Endothelial cell of umbilical vein (primary cell): ENCODE measurements at regions not wholly inside any gene's neighbourhood (a gene's known extent, or its start where the extent isn't known, plus 50 kb on each side); places are given as distances from the start of the nearest gene placed in this dataset.

ENCODE experiments used
- BruUV-seq: library from RNA; stranded (reverse); fragments of 400-500 nt; replicated peaks from 2 replicates; lab custom pipeline; 2021; lab: Mats Ljungman, UMichigan
- CTCF ChIA-PET: fragments of 300-600, 350-600 bp; sonication (Branson Sonifier 250); formaldehyde crosslinking; loops from one replicate; lab custom pipeline; 2021; ENCODE audit warnings: antibody characterized with exemption, inconsistent platforms; lab: Charles Lee
- POLR2A ChIA-PET: fragments of 300-600, 350-600 bp; sonication (Branson Sonifier 250); formaldehyde crosslinking; loops from one replicate; lab custom pipeline; 2021; ENCODE audit warnings: antibody characterized with exemption, inconsistent platforms; lab: Charles Lee
- DNase-seq: peaks from one replicate; pipeline ENCODE4 v3.0.0-alpha.2; 2011; ENCODE audit warnings: low read depth, low spot score
- FAIRE-seq: peaks from 2 replicates; lab custom pipeline; 2011; peaks lifted over from hg19 to GRCh38; lab: Jason Lieb, UNC
- H2AFZ ChIP-seq: 2 replicates; pipeline ENCODE4 v1.6.0; 2012; ENCODE audit warnings: low read depth, low read length, control low read depth, inconsistent platforms
- H3K27ac ChIP-seq: 2 replicates; pipeline ENCODE4 v1.5.1; 2011; ENCODE audit warnings: low read depth, mild to moderate bottlenecking, control low read depth, low read length, moderate library complexity; ENCODE audit not compliant: insufficient read depth
- H3K27me3 ChIP-seq, 2 experiments: 2 replicates each; pipeline versions ENCODE4 v1.6.0 to v1.6.1; 2011; ENCODE audit warnings: low read length in 2 of 2, mixed read lengths in 1 of 2; ENCODE audit not compliant: control insufficient read depth in 2 of 2, insufficient read depth in 2 of 2
- H3K36me3 ChIP-seq, 2 experiments: 2 replicates in 1 of 2; 3 replicates in 1 of 2; pipeline ENCODE4 v1.5.1; 2011; ENCODE audit warnings: low read length in 2 of 2, mild to moderate bottlenecking in 1 of 2, moderate library complexity in 1 of 2; ENCODE audit not compliant: control insufficient read depth in 2 of 2, insufficient read depth in 2 of 2; ENCODE audit errors: extremely low read depth in 1 of 2
- H3K4me1 ChIP-seq: 3 replicates; pipeline ENCODE4 v1.5.1; 2011; ENCODE audit warnings: mild to moderate bottlenecking, low read length; ENCODE audit not compliant: control insufficient read depth, insufficient read depth; ENCODE audit errors: extremely low read depth
- H3K4me2 ChIP-seq: 2 replicates; pipeline ENCODE4 v1.6.1; 2011; ENCODE audit warnings: low read length, control low read depth, mixed read lengths; ENCODE audit not compliant: insufficient read depth
- H3K4me3 ChIP-seq, 3 experiments: fragments of 200-600 bp in 1 of 3; sonication (generic), shearing (Covaris generic) in 1 of 3; replicated peaks in 1 of 3; 2 replicates each; pipeline ENCODE4 v1.5.1; 2011 to 2016; ENCODE audit warnings: control low read depth in 3 of 3, low read length in 3 of 3, mild to moderate bottlenecking in 2 of 3, inconsistent platforms in 1 of 3, low read depth in 1 of 3, moderate library complexity in 1 of 3; ENCODE audit not compliant: insufficient read depth in 1 of 3
- H3K79me2 ChIP-seq: 2 replicates; pipeline ENCODE4 v1.6.0; 2012; ENCODE audit warnings: low read length, inconsistent platforms; ENCODE audit not compliant: control insufficient read depth, insufficient read depth
- H3K9ac ChIP-seq: replicated peaks from 2 replicates; pipeline ENCODE3; 2011; ENCODE audit warnings: low read length, control low read depth; ENCODE audit not compliant: insufficient read depth; ENCODE audit errors: extremely low read depth
- H3K9me1 ChIP-seq: replicated peaks from 3 replicates; pipeline ENCODE4 v1.6.0; 2011; ENCODE audit warnings: mild to moderate bottlenecking, low read length; ENCODE audit not compliant: control insufficient read depth, insufficient read depth; ENCODE audit errors: extremely low read depth
- H3K9me3 ChIP-seq: replicated peaks from 2 replicates; pipeline ENCODE4 v1.5.1; 2012; ENCODE audit warnings: low read length, inconsistent platforms; ENCODE audit not compliant: control insufficient read depth, insufficient read depth
- H4K20me1 ChIP-seq: replicated peaks from 2 replicates; pipeline ENCODE3; 2011; ENCODE audit warnings: mild to moderate bottlenecking, low read length; ENCODE audit not compliant: control insufficient read depth, insufficient read depth; ENCODE audit errors: extremely low read depth
- EZH2 ChIP-seq: IDR thresholded peaks from 2 replicates; pipeline ENCODE4 v1.6.1; 2012; ENCODE audit warnings: borderline replicate concordance, low read depth, mild to moderate bottlenecking, moderate library complexity, low read length, inconsistent platforms; ENCODE audit not compliant: severe bottlenecking
- FOS ChIP-seq: IDR thresholded peaks from 2 replicates; pipeline ENCODE4 v1.6.1; 2011; ENCODE audit warnings: mild to moderate bottlenecking, low read length, moderate library complexity, borderline replicate concordance; ENCODE audit not compliant: insufficient read depth
- GATA2 ChIP-seq: IDR thresholded peaks from 2 replicates; pipeline ENCODE4 v1.7.0; 2011; ENCODE audit warnings: low read depth, mild to moderate bottlenecking, moderate library complexity, mixed read lengths, low read length; ENCODE audit not compliant: insufficient read length, insufficient read depth
- JUN ChIP-seq: IDR thresholded peaks from 2 replicates; pipeline ENCODE4 v1.6.1; 2011; ENCODE audit warnings: borderline replicate concordance, low read depth; ENCODE audit not compliant: insufficient read length, insufficient read depth
- MAX ChIP-seq: IDR thresholded peaks from 2 replicates; pipeline ENCODE4 v1.6.1; 2011; ENCODE audit not compliant: insufficient read depth, insufficient read length
- MYC ChIP-seq: IDR thresholded peaks from one replicate; pipeline ENCODE4 v1.6.1; 2011; ENCODE audit warnings: mild to moderate bottlenecking, low read depth, low read length
- POLR2A ChIP-seq: IDR thresholded peaks from 2 replicates; pipeline ENCODE4 v1.6.1; 2012; ENCODE audit warnings: low read depth, mild to moderate bottlenecking, control low read depth, low read length
- POLR2AphosphoS5 ChIP-seq: IDR thresholded peaks from 2 replicates; pipeline ENCODE4 v1.6.1; 2012; ENCODE audit warnings: low read depth, mild to moderate bottlenecking, control low read depth, low read length, moderate library complexity; ENCODE audit not compliant: insufficient read depth
- dilution Hi-C: fragments of 300-500 bp; cut with MboI; formaldehyde crosslinking; loops from one replicate; pipeline ENCODE4 v1.15.0; 2019; ENCODE audit warnings: low sequenced_read_pairs; ENCODE audit not compliant: extremely low pct_ligation_motif_present
- intact Hi-C: fragments of 100-400 bp; cut with micrococcal nuclease; formaldehyde crosslinking; loops from one replicate; pipeline ENCODE4 v1.10.0; 2022
- TF ChIP-seq, protein P1 (sequence below), 2 donors: IDR thresholded peaks; 1 replicate in 1 of 2; 2 replicates in 1 of 2; pipeline ENCODE4 v1.5.1; 2011; ENCODE audit warnings: low read length in 2 of 2, mild to moderate bottlenecking in 2 of 2, moderate library complexity in 2 of 2, control low read depth in 1 of 2, inconsistent platforms in 1 of 2, low read depth in 1 of 2; ENCODE audit not compliant: insufficient read depth in 1 of 2; ENCODE audit errors: extremely low read depth in 1 of 2

DNA sequence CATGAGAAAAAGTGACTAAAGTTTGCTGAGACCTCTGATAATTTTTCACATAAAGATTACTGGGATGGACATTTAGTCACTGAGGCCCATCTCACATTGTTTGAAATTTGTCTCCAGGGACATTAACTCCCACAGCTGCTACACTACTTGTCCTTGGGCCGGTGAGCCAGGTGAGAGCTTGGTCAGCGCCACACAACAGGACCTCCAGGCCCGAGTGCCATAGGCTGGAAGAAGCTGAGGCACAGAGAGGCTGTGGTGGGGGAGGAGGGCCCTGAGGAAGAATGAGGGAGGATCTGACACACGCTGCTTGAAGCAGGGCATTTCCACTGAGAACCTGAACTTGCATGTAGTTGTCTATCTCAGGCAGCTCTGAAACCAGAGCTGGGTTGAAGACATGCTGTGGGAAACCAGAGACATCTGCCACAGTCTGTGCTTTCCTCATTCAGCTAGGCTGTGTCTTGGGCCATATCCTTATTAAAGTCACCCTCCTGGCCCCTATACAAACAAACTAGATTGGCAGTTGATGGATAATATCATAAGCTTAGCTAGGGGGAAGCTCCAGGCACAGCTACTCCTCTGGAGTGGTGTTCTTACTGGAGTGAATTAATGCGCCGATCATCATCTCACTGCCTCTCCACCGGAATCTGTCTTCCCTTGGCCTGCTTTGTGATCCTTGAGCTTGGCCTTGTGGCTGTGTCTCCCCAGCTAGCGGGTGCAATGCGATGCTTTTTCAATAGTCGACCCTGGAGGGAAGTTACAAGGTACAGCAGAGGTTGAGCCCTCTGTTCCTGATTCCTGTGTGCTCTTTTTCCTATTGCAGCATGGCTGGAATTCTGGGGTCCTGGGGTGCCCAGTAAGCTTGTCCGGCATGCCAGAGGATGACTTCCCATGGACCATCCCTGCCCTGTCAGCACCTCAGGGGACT, 225.3 kb upstream of the B3GAT1 start:
- Histone ChIP-seq H3K27ac (no peak overlapping the region), H3K4me1 (no peaks in the 10 kb centered on the region), H3K9ac (no peak overlapping the region), H3K9me1 (no peaks in the 10 kb centered on the region), H3K36me3 (no peaks in the 10 kb centered on the region), H3K9me3 (no peaks in the 10 kb centered on the region), H3K27me3 (no peaks in the 10 kb centered on the region), H2AFZ (no peak overlapping the region), H3K4me3 (no peak overlapping the region), H4K20me1 (no peaks in the 10 kb centered on the region), H3K79me2 (no peaks in the 10 kb centered on the region), H3K4me2 (no peak overlapping the region)
- TF ChIP-seq, protein P1, sequence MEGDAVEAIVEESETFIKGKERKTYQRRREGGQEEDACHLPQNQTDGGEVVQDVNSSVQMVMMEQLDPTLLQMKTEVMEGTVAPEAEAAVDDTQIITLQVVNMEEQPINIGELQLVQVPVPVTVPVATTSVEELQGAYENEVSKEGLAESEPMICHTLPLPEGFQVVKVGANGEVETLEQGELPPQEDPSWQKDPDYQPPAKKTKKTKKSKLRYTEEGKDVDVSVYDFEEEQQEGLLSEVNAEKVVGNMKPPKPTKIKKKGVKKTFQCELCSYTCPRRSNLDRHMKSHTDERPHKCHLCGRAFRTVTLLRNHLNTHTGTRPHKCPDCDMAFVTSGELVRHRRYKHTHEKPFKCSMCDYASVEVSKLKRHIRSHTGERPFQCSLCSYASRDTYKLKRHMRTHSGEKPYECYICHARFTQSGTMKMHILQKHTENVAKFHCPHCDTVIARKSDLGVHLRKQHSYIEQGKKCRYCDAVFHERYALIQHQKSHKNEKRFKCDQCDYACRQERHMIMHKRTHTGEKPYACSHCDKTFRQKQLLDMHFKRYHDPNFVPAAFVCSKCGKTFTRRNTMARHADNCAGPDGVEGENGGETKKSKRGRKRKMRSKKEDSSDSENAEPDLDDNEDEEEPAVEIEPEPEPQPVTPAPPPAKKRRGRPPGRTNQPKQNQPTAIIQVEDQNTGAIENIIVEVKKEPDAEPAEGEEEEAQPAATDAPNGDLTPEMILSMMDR (IDR thresholded peaks at IDR 0.05; ENCODE audit: extremely low read depth in 1 of 2, insufficient read depth in 1 of 2, low read depth in 1 of 2, low read length in 2 of 2): no peak
- TF ChIP-seq JUN: no peak
- TF ChIP-seq EZH2: no peak
- TF ChIP-seq MYC: no peak
- TF ChIP-seq GATA2: no peak
- no peak for TF ChIP-seq POLR2AphosphoS5
- TF ChIP-seq FOS: no peak
- TF ChIP-seq MAX: no peak
- TF ChIP-seq POLR2A: no peak
- dilution Hi-C loops: no loop called here
- BruUV-seq: no TSS peak
- no peak for FAIRE-seq
- intact Hi-C loops: no loop called here
- ChIA-PET CTCF (no interaction called here), POLR2A (no interaction called here)
- DNase-seq: no peak
